GM12878 (cell line): ENCODE measurements at regions not wholly inside any gene's neighbourhood (a gene's known extent, or its start where the extent isn't known, plus 50 kb on each side); places are given as distances from the start of the nearest gene placed in this dataset.

Source experiments
- ATAC-seq: fragments of 200-7000 bp; cut with Tn5 transposase; 3 replicates; pipeline ENCODE4 v1.9.1; 2020; ENCODE audit warnings: mild to moderate bottlenecking, moderate library complexity
- BruUV-seq: library from RNA; stranded (reverse); fragments of 400-500 nt; replicated peaks from 2 replicates; lab custom pipeline; 2021; lab: Mats Ljungman, UMichigan
- CTCF ChIA-PET: fragments of 300-600 bp; sonication (Branson Sonifier 250); formaldehyde crosslinking; extraction: SDS; loops from one replicate; lab custom pipeline; 2021; ENCODE audit warnings: inconsistent platforms; lab: Yijun Ruan, JAX
- POLR2A ChIA-PET: fragments of 350-600 bp; formaldehyde crosslinking; extraction: SDS; loops from one replicate; lab custom pipeline; 2021; ENCODE audit warnings: inconsistent platforms; lab: Charles Lee
- RAD21 ChIA-PET: fragments of 300-600 bp; sonication (Branson Sonifier 250); formaldehyde crosslinking; loops from one replicate; lab custom pipeline; 2023; ENCODE audit warnings: antibody characterized with exemption; ENCODE audit not compliant: unreplicated experiment; lab: Charles Lee
- SMC1A ChIA-PET: fragments of 300-600 bp; sonication (Branson Sonifier 250); formaldehyde crosslinking; loops from one replicate; lab custom pipeline; 2023; ENCODE audit not compliant: unreplicated experiment, uncharacterized antibody; lab: Charles Lee
- DNase-seq: peaks from one replicate; pipeline ENCODE4 v3.0.0-alpha.2; 2011; ENCODE audit warnings: low read depth, low spot score
- FAIRE-seq: peaks from 3 replicates; lab custom pipeline; 2011; peaks lifted over from hg19 to GRCh38; lab: Jason Lieb, UNC
- H2AFZ ChIP-seq: 2 replicates; pipeline ENCODE4 v1.6.0; 2011; ENCODE audit warnings: low read depth, low read length, control low read depth; ENCODE audit not compliant: control insufficient read depth
- H3K27ac ChIP-seq: 2 replicates; pipeline ENCODE4 v1.5.1; 2011; ENCODE audit warnings: control low read depth; ENCODE audit not compliant: control insufficient read depth, insufficient read depth
- H3K27me3 ChIP-seq, 2 experiments: replicated peaks in 1 of 2; 2 replicates each; pipeline versions ENCODE4 v1.6.0 to v1.6.1; 2011; ENCODE audit warnings: low read length in 1 of 2; ENCODE audit not compliant: control insufficient read depth in 2 of 2, insufficient read depth in 2 of 2
- H3K36me3 ChIP-seq, 2 experiments: 2 replicates each; pipeline ENCODE4 v1.5.1; 2011; ENCODE audit warnings: low read length in 1 of 2; ENCODE audit not compliant: control insufficient read depth in 2 of 2, insufficient read depth in 2 of 2
- H3K4me1 ChIP-seq: 2 replicates; pipeline ENCODE4 v1.6.1; 2011; ENCODE audit warnings: mild to moderate bottlenecking, low read length, moderate library complexity, mixed read lengths; ENCODE audit not compliant: control insufficient read depth, insufficient read depth
- H3K4me2 ChIP-seq: 2 replicates; pipeline ENCODE4 v1.6.0; 2011; ENCODE audit warnings: control low read depth; ENCODE audit not compliant: control insufficient read depth, insufficient read depth
- H3K4me3 ChIP-seq: fragments of 200-600 bp; sonication (generic); 2 replicates; pipeline ENCODE4 v1.5.1; 2016
- H3K79me2 ChIP-seq: 2 replicates; pipeline ENCODE4 v1.6.0; 2011; ENCODE audit warnings: low read length; ENCODE audit not compliant: control insufficient read depth, insufficient read depth
- H3K9ac ChIP-seq: 2 replicates; pipeline ENCODE4 v1.8.0; 2011; ENCODE audit warnings: low read length, control low read depth, mixed read lengths; ENCODE audit not compliant: control insufficient read depth, insufficient read depth
- H3K9me3 ChIP-seq: replicated peaks from 3 replicates; pipeline ENCODE4 v1.5.1; 2011; ENCODE audit warnings: mild to moderate bottlenecking, low read length; ENCODE audit not compliant: control insufficient read depth, insufficient read depth
- H4K20me1 ChIP-seq: 2 replicates; pipeline ENCODE4 v1.6.0; 2011; ENCODE audit not compliant: control insufficient read depth, insufficient read depth
- CBX3 ChIP-seq: fragments of 200-600 bp; sonication (generic); IDR thresholded peaks from 2 replicates; pipeline ENCODE4 v1.6.1; 2016; ENCODE audit warnings: low read depth, borderline replicate concordance
- CBX5 ChIP-seq: sonication (generic); IDR thresholded peaks from 2 replicates; pipeline ENCODE4 v1.6.1; 2016; ENCODE audit warnings: low read depth, moderate library complexity, mild to moderate bottlenecking, inconsistent platforms
- EED ChIP-seq: sonication (generic); IDR thresholded peaks from 2 replicates; pipeline ENCODE4 v1.6.1; 2016; ENCODE audit warnings: antibody characterized with exemption, low read depth
- FOXM1 ChIP-seq: IDR thresholded peaks from 2 replicates; pipeline ENCODE4 v1.6.1; 2012; ENCODE audit warnings: low read depth, mild to moderate bottlenecking, inconsistent platforms, low read length, moderate library complexity
- IKZF2 ChIP-seq, 2 experiments: fragments of 450-650 bp; IDR thresholded peaks; 2 replicates each; pipeline ENCODE4 v1.6.1; 2017; ENCODE audit warnings: mild to moderate bottlenecking in 2 of 2, moderate library complexity in 2 of 2
- IRF3 ChIP-seq: fragments of 450-650 bp; IDR thresholded peaks from 2 replicates; pipeline ENCODE4 v1.6.1; 2014; ENCODE audit warnings: mild to moderate bottlenecking
- JUND ChIP-seq: IDR thresholded peaks from 2 replicates; pipeline ENCODE4 v1.6.1; 2012; ENCODE audit warnings: low read depth, mild to moderate bottlenecking, low read length, improper control_type of control experiment, moderate library complexity
- MEF2B ChIP-seq: fragments of 450-650 bp; IDR thresholded peaks from 2 replicates; pipeline ENCODE4 v1.6.1; 2018; ENCODE audit warnings: mild to moderate bottlenecking, moderate library complexity; ENCODE audit not compliant: partially characterized antibody, poor library complexity, severe bottlenecking
- MYC ChIP-seq: IDR thresholded peaks from 2 replicates; pipeline ENCODE4 v1.6.1; 2011; ENCODE audit warnings: mild to moderate bottlenecking, low read length, moderate library complexity, inconsistent platforms; ENCODE audit not compliant: insufficient read depth, insufficient replicate concordance, insufficient read length, severe bottlenecking
- NFIC ChIP-seq: IDR thresholded peaks from 2 replicates; pipeline ENCODE4 v1.6.1; 2012; ENCODE audit warnings: low read depth, mild to moderate bottlenecking, inconsistent platforms, low read length, moderate library complexity
- NFYA ChIP-seq: IDR thresholded peaks from 2 replicates; pipeline ENCODE4 v1.6.1; 2011; ENCODE audit warnings: low read depth, mild to moderate bottlenecking, low read length, improper control_type of control experiment, borderline replicate concordance
- POLR2A ChIP-seq: IDR thresholded peaks from 2 replicates; pipeline ENCODE4 v1.6.1; 2011; ENCODE audit warnings: low read depth, mild to moderate bottlenecking, low read length
- SIN3A ChIP-seq: IDR thresholded peaks from 2 replicates; pipeline ENCODE4 v1.6.1; 2012; ENCODE audit warnings: low read depth, low read length, improper control_type of control experiment
- SREBF2 ChIP-seq: IDR thresholded peaks from 2 replicates; pipeline ENCODE4 v1.6.1; 2012; ENCODE audit warnings: mild to moderate bottlenecking, low read length
- SUZ12 ChIP-seq: fragments of 200-600 bp; sonication (generic); IDR thresholded peaks from one replicate; pipeline ENCODE4 v1.6.1; 2018; ENCODE audit warnings: antibody characterized with exemption, mild to moderate bottlenecking; ENCODE audit not compliant: unreplicated experiment
- ZBTB33 ChIP-seq: fragments of 450-650 bp; IDR thresholded peaks from 2 replicates; pipeline ENCODE4 v1.6.1; 2017; ENCODE audit warnings: mild to moderate bottlenecking
- ZNF207 ChIP-seq: fragments of 450-650 bp; IDR thresholded peaks from 2 replicates; pipeline ENCODE4 v1.6.1; 2014; ENCODE audit warnings: antibody characterized with exemption, mild to moderate bottlenecking, borderline replicate concordance
- ZNF217 ChIP-seq: fragments of 450-650 bp; IDR thresholded peaks from 2 replicates; pipeline ENCODE4 v1.6.1; 2017; ENCODE audit warnings: antibody characterized with exemption, mild to moderate bottlenecking
- WGBS: methylation state at CpG from one replicate; pipeline ENCODE4 v1.1.6; 2016; ENCODE audit warnings: low lambda C conversion rate; ENCODE audit not compliant: insufficient replicate concordance, insufficient coverage; ENCODE audit errors: missing lambda C conversion rate; 5-methylcytosine and 5-hydroxymethylcytosine counted together
- in situ Hi-C: fragments of 300-500 bp; cut with MboI; formaldehyde crosslinking; loops from 9 replicates; pipeline ENCODE4 v1.14.3; 2018; ENCODE audit warnings: mixed read lengths
- intact Hi-C: fragments of 100-400 bp; cut with micrococcal nuclease; formaldehyde crosslinking; loops from one replicate; pipeline ENCODE4 v1.14.2; 2022; ENCODE audit not compliant: unreplicated experiment

DNA sequence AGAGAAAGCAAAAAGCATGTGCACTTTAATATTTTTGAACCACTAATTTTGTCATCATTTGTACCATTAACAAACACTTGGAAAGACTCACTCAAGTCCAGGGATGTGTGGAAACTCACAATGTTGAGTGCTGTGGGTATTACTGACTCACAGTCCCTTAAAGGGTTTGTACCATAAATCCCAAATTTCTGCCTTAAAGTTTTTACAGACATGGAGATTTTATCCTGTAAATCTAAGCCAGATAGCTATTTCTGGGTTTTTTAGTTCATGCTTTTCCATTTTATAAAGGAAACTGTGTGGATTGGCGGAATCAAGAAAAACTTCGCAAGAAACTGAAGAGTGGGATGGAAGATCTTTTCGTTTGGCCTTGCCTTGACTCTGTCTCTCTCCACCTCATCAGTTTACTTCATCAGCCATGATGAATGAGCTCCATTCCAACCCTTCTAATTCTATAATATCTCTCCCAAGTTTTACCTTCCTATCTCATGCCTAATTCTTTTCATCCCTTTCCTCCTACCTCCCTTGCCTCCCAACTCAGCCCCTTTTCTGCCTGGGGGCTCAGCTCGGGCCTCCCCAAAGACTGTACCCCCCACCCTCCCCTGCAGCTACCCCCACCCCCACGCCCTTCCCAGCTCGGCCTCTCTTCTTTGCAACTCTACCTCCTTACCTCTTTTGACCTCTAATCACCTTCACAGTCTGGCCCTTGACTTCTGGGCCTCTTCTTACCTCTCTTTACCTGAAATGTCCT is 218.5 kb upstream of the MKLN1 start (continued):
- TF ChIP-seq ZBTB33 (no peak), NFYA (no peak), ZNF207 (no peak), IKZF2 (IDR thresholded peaks at IDR 0.05) (no peak)

- under 1% methylated on average over 28 of the region's 37 CpGs for WGBS
- peaks cover 21% of the 10 kb centered on the region for H3K4me1 ChIP-seq
- H3K9ac ChIP-seq, result peak overlapping the region; percentile 88
- H2AFZ ChIP-seq, result peak overlapping the region; percentile 82
- peak overlapping the region; percentile 90 for H3K4me3 ChIP-seq
- ChIA-PET SMC1A (interaction anchor here (0.7 to 6.0 kb wide), 21 partner anchors 9 to 416 kb away, joined by 3 to 152 read pairs (median 5); partner anchors contain the start of gene MKLN1), CTCF (interaction anchor here (1.0 to 7.4 kb wide), 6 partner anchors 13 to 213 kb away, joined by 4 to 51 read pairs (median 6); no protein-coding TSS in a partner anchor), RAD21 (interaction anchor here (0.5 to 5.8 kb wide), 20 partner anchors 10 to 345 kb away, joined by 3 to 136 read pairs (median 4); partner anchors contain the start of gene MKLN1), POLR2A (interaction anchor here (0.5 to 8.6 kb wide), 13 partner anchors 14 to 905 kb away, joined by 3 to 110 read pairs (median 3); partner anchors contain the start of genes MKLN1 and TMEM209)
- no peak for FAIRE-seq
- intact Hi-C loops, result loop anchor here (5.0 kb wide), 4 partner anchors 122 to 312 kb away; partner anchors contain the start of gene MKLN1
- H3K27ac ChIP-seq, result peak overlapping the region; percentile 88
- H4K20me1 ChIP-seq, result no peaks in the 10 kb centered on the region
- peaks cover 35% of the 10 kb centered on the region for H3K79me2 ChIP-seq
- in situ Hi-C loops, result no loop called here
- no peaks in the 10 kb centered on the region for H3K9me3 ChIP-seq
- H3K36me3 ChIP-seq, result no peaks in the 10 kb centered on the region
- peak overlapping the region; percentile 99 for H3K4me2 ChIP-seq
- H3K27me3 ChIP-seq, result no peaks in the 10 kb centered on the region
- BruUV-seq, result no TSS peak
- DNase-seq, result no peak
- ATAC-seq, result peak; percentile 35
- no peak for TF ChIP-seq NFIC
- TF ChIP-seq CBX3, result no peak
- peak; percentile 98 for TF ChIP-seq MEF2B
- no peak for TF ChIP-seq SREBF2
- TF ChIP-seq MYC, result no peak
- TF ChIP-seq JUND, result no peak
- no peak for TF ChIP-seq FOXM1
- TF ChIP-seq SUZ12, result no peak
- 0 out of 2 replicates have a peak, but pooled peaks have one; percentile 70 for TF ChIP-seq CBX5
- TF ChIP-seq IRF3, result no peak
- peak; percentile 78 for TF ChIP-seq EED
- TF ChIP-seq ZNF207, result no peak
- TF ChIP-seq SIN3A, result no peak
- peak; percentile 84 for TF ChIP-seq POLR2A
- no peak for TF ChIP-seq ZNF217
Measured at GRCh38 chr7:131109759-131110296, 217.8 kb upstream of the MKLN1 start.
